Lung (tissue), 11 donors: ENCODE measurements at regions not wholly inside any gene's neighbourhood (a gene's known extent, or its start where the extent isn't known, plus 50 kb on each side); places are given as distances from the start of the nearest gene placed in this dataset.

Source experiments
- ATAC-seq: fragments of 200-7000 bp; cut with Tn5 transposase; one replicate; pipeline ENCODE4 v1.9.1; 2020; ENCODE audit warnings: moderate number of reproducible peaks; ENCODE audit not compliant: insufficient read depth, low FRiP score
- DNase-seq, 3 donors: peaks; one replicate each; pipeline ENCODE4 v3.0.0-alpha.2; 2013 to 2017
- H3K27ac ChIP-seq, 2 donors: one replicate each; pipeline ENCODE4 v1.5.1; 2013; ENCODE audit warnings: mild to moderate bottlenecking in 2 of 2, moderate library complexity in 2 of 2, control low read depth in 1 of 2, inconsistent platforms in 1 of 2, low read depth in 1 of 2, low read length in 1 of 2
- H3K27me3 ChIP-seq, 3 donors: one replicate each; pipeline ENCODE4 v1.5.1; 2013; ENCODE audit warnings: low read length in 2 of 3; ENCODE audit not compliant: control insufficient read depth in 3 of 3, insufficient read depth in 3 of 3
- H3K36me3 ChIP-seq, 4 donors: one replicate each; pipeline ENCODE4 v1.5.1; 2013; ENCODE audit warnings: low read length in 4 of 4, mild to moderate bottlenecking in 1 of 4, moderate library complexity in 1 of 4; ENCODE audit not compliant: control insufficient read depth in 4 of 4, insufficient read depth in 4 of 4
- H3K4me1 ChIP-seq, 5 donors: one replicate each; pipeline ENCODE4 v1.5.1; 2013; ENCODE audit warnings: low read length in 5 of 5, mild to moderate bottlenecking in 2 of 5, moderate library complexity in 1 of 5; ENCODE audit not compliant: control insufficient read depth in 5 of 5, insufficient read depth in 5 of 5
- H3K4me3 ChIP-seq: one replicate; pipeline ENCODE4 v1.5.1; 2013; ENCODE audit warnings: mild to moderate bottlenecking, control low read depth, moderate library complexity
- H3K9ac ChIP-seq, 2 donors: one replicate each; pipeline ENCODE4 v1.5.1; 2013; ENCODE audit warnings: low read length in 2 of 2, control low read depth in 1 of 2; ENCODE audit not compliant: insufficient read depth in 1 of 2
- H3K9me3 ChIP-seq, 4 donors: one replicate each; pipeline ENCODE4 v1.5.1; 2013; ENCODE audit warnings: low read length in 3 of 4, mild to moderate bottlenecking in 1 of 4, moderate library complexity in 1 of 4; ENCODE audit not compliant: control insufficient read depth in 4 of 4, insufficient read depth in 3 of 4
- CTCF ChIP-seq: IDR thresholded peaks from 2 replicates; pipeline ENCODE4 v1.5.1; 2012; ENCODE audit warnings: mild to moderate bottlenecking; ENCODE audit errors: control extremely low read depth, extremely low read depth
- WGBS, 2 donors: extraction: QIAGEN DNeasy Blood & Tissue Kit; methylation state at CpG; one replicate each; pipeline ENCODE4 v1.1.7; 2013; 5-methylcytosine and 5-hydroxymethylcytosine counted together
- donor health status: control.
- donor health status: control.
- donor health status: Bipolar disorder and iron deficiency.
- donor health status: healthy.
- donor health status: DM: yes; HTN: yes; CAD: no.

GRCh38 chr11:134888821-134889220 lies 476.8 kb upstream of the B3GAT1 start:
- Histone ChIP-seq H3K4me3 (no peak overlapping the region), H3K9me3 (peaks cover 0 to 8% (median 0%) of the 10 kb centered on the region in 4 donors), H3K27me3 (peaks cover 0 to 6% (median 5%) of the 10 kb centered on the region in 3 donors), H3K9ac (no peak overlapping the region), H3K4me1 (no peaks in the 10 kb centered on the region), H3K36me3 (no peaks in the 10 kb centered on the region), H3K27ac (no peak overlapping the region)
- WGBS, 2 donors = 86 to 87% methylated on average over 10 of the region's 10 CpGs
- ATAC-seq (no peak), DNase-seq (no peak)
- no peak for TF ChIP-seq CTCF

GRCh38 chr11:134887896-134888295 lies 475.9 kb upstream of the B3GAT1 start:
- H3K4me1 ChIP-seq = no peaks in the 10 kb centered on the region
- peaks cover 0 to 7% (median 5%) of the 10 kb centered on the region in 3 donors for H3K27me3 ChIP-seq
- H3K4me3 ChIP-seq = no peak overlapping the region
- H3K9ac ChIP-seq = no peak overlapping the region
- ATAC-seq (no peak), DNase-seq (no peak)
- no peak overlapping the region for H3K27ac ChIP-seq
- 76 to 86% methylated on average over 4 of the region's 4 CpGs for WGBS, 2 donors
- no peak for TF ChIP-seq CTCF
- no peaks in the 10 kb centered on the region for H3K36me3 ChIP-seq
- H3K9me3 ChIP-seq = peaks cover 0 to 7% (median 0%) of the 10 kb centered on the region in 4 donors

GRCh38 chr11:134883484-134883883 lies 471.4 kb upstream of the B3GAT1 start:
- no peak for ATAC-seq
- H3K9me3 ChIP-seq = peaks cover 0 to 6% (median 0%) of the 10 kb centered on the region in 4 donors
- no peak overlapping the region for H3K27ac ChIP-seq
- H3K27me3 ChIP-seq = peaks cover 0 to 10% (median 5%) of the 10 kb centered on the region in 3 donors
- 73 to 78% methylated on average over 8 of the region's 8 CpGs for WGBS, 2 donors
- TF ChIP-seq CTCF = no peak
- no peaks in the 10 kb centered on the region for H3K36me3 ChIP-seq
- H3K4me1 ChIP-seq = no peaks in the 10 kb centered on the region
- no peak overlapping the region for H3K9ac ChIP-seq
- no peak overlapping the region for H3K4me3 ChIP-seq
- no peak for DNase-seq

- Histone ChIP-seq H3K27me3 (peaks cover 0 to 10% (median 5%) of the 10 kb centered on the region in 3 donors), H3K36me3 (no peaks in the 10 kb centered on the region), H3K4me3 (no peak overlapping the region), H3K9me3 (peaks cover 0 to 2% (median 0%) of the 10 kb centered on the region in 4 donors), H3K27ac (no peak overlapping the region), H3K4me1 (no peaks in the 10 kb centered on the region), H3K9ac (no peak overlapping the region)
- no peak for ATAC-seq
- 64 to 66% methylated on average over 13 of the region's 13 CpGs for WGBS, 2 donors
- DNase-seq = no peak
- no peak for TF ChIP-seq CTCF
These were observed 470.7 kb upstream of the B3GAT1 start for GRCh38 chr11:134882671-134883297.
